Lower leg skin (tissue), 4 donors: ENCODE measurements at regions not wholly inside any gene's neighbourhood (a gene's known extent, or its start where the extent isn't known, plus 50 kb on each side); places are given as distances from the start of the nearest gene placed in this dataset.

ENCODE experiments used
- DNase-seq, 2 donors: peaks; one replicate each; pipeline ENCODE4 v3.0.0-alpha.2; 2019; ENCODE audit warnings: low spot score in 2 of 2
- H3K4me3 ChIP-seq: fragments of 200-600 bp; sonication (generic); 2 replicates; pipeline ENCODE4 v1.5.1; 2017; ENCODE audit warnings: mild to moderate bottlenecking, low read depth; ENCODE audit not compliant: poor library complexity, severe bottlenecking
- POLR2A ChIP-seq, 2 donors: fragments of 450-650 bp; IDR thresholded peaks; one replicate each; pipeline ENCODE4 v1.6.1; 2016 to 2017; ENCODE audit warnings: antibody characterized with exemption in 2 of 2, mild to moderate bottlenecking in 1 of 2, moderate library complexity in 1 of 2
- WGBS, 2 donors: methylation state at CpG; one replicate each; pipeline ENCODE4 v1.1.5; 2018; 5-methylcytosine and 5-hydroxymethylcytosine counted together
- intact Hi-C: fragments of 100-400 bp; cut with DNase I; formaldehyde crosslinking; loops from one replicate; pipeline ENCODE4 v1.15.0; 2023; ENCODE audit warnings: low total_unique reads
- TF ChIP-seq, protein P1 (sequence below), 3 donors: fragments of 450-650 bp; IDR thresholded peaks; one replicate each; pipeline ENCODE4 v1.5.1; 2016; ENCODE audit warnings: antibody characterized with exemption in 3 of 3, mild to moderate bottlenecking in 3 of 3, moderate library complexity in 2 of 3

DNA sequence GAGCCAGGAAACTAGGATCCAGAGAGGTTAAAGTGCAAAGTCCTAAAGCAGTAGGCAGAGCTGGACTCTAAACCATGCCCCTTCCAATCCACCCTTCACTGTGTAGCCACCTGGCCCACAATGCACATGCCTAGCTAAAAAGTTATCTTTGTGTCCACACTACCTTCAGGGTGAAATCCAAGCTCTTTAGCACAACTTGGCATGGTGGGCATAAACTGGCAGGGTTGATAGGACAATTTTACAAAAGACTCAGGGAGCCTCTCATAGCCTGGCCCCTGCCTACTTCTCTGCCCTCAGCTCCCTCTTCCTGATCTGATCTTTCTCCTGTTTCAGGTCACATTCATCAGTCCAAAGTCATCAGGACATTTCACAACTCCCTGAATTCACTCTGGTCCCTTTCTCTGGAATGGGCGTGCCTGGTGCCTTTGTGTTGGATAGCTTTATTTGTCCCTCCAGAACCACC lies 513.9 kb downstream of the OMA1 start:
- no peak for DNase-seq
- no peak overlapping the region for H3K4me3 ChIP-seq
- intact Hi-C loops, result no loop called here
- TF ChIP-seq, protein P1, sequence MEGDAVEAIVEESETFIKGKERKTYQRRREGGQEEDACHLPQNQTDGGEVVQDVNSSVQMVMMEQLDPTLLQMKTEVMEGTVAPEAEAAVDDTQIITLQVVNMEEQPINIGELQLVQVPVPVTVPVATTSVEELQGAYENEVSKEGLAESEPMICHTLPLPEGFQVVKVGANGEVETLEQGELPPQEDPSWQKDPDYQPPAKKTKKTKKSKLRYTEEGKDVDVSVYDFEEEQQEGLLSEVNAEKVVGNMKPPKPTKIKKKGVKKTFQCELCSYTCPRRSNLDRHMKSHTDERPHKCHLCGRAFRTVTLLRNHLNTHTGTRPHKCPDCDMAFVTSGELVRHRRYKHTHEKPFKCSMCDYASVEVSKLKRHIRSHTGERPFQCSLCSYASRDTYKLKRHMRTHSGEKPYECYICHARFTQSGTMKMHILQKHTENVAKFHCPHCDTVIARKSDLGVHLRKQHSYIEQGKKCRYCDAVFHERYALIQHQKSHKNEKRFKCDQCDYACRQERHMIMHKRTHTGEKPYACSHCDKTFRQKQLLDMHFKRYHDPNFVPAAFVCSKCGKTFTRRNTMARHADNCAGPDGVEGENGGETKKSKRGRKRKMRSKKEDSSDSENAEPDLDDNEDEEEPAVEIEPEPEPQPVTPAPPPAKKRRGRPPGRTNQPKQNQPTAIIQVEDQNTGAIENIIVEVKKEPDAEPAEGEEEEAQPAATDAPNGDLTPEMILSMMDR (IDR thresholded peaks at IDR 0.05), result no peak
- TF ChIP-seq POLR2A (IDR thresholded peaks at IDR 0.05), result no peak
- 90 to 96% methylated on average over 1 of the region's 1 CpG for WGBS, 2 donors

DNA sequence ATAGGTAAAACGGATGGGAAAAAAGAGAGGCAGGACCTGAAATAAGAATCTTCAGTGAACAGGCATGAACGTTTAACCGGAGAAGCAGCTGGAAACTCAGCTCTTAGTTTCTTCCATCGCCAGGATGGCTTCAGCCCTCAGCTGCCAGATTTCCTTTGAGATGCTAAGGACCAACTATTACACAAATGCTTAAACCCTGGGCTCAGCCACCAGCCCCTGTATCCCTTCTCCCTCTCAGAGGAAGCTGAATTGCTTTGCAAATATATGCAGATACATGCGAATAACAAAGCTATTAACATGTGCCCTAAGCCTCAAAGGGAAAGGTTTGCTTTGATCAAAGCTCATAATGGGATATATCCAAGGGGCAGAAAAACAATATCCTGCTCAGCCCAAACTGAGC lies 515.1 kb downstream of the OMA1 start:
- 35 to 40% methylated on average over 5 of the region's 5 CpGs for WGBS, 2 donors
- intact Hi-C loops, result no loop called here
- no peak for TF ChIP-seq POLR2A (IDR thresholded peaks at IDR 0.05)
- TF ChIP-seq, protein P1 (IDR thresholded peaks at IDR 0.05), result no peak
- DNase-seq, result no peak
- no peak overlapping the region for H3K4me3 ChIP-seq

DNA sequence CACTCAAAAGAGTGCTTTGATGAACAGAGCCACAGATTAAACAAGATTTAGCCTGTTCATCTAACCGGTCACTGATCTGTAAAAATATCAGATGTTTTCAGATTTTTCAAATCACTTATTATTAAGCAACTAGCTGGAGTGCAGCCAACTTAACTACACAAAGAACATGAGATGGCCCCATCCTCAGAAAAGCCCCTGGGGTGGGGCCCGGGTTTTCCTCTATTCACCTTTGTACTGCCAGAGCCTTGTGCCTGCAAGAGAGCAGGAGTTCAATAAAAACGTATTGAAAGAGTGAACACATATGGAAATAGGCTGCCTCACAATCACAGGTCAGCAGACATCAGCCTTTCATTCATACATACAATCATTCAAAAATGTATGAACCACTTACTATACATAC lies 516.1 kb downstream of the OMA1 start:
- no peak overlapping the region for H3K4me3 ChIP-seq
- intact Hi-C loops, result no loop called here
- 45 to 59% methylated on average over 3 of the region's 3 CpGs for WGBS, 2 donors
- TF ChIP-seq, protein P1 (IDR thresholded peaks at IDR 0.05), result no peak
- TF ChIP-seq POLR2A (IDR thresholded peaks at IDR 0.05), result no peak
- DNase-seq, result no peak

DNA sequence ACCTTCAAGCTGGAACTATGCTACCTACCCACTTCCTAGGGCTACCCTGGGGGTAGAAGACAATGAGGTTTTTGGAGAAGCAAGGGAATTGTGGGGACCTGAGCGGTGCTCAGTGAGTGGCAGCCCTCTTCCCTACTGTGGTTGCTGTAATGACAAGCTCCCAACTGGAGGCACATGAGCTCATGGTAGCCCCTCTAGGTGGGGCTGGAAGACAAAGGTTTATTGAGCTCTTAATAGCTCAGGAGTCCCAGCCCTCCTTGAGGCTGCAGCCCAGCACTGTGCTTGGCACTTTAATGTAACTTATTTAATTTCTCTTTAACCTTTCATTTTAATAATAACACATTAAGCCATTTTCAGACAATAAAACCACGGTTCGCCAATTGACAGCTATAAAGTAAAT lies 528.9 kb downstream of the OMA1 start:
- no peak overlapping the region for H3K4me3 ChIP-seq
- intact Hi-C loops, result no loop called here
- TF ChIP-seq POLR2A (IDR thresholded peaks at IDR 0.05), result no peak
- TF ChIP-seq, protein P1 (IDR thresholded peaks at IDR 0.05), result no peak
- DNase-seq, result no peak
- 90% methylated on average over 3 of the region's 3 CpGs for WGBS, 2 donors

DNA sequence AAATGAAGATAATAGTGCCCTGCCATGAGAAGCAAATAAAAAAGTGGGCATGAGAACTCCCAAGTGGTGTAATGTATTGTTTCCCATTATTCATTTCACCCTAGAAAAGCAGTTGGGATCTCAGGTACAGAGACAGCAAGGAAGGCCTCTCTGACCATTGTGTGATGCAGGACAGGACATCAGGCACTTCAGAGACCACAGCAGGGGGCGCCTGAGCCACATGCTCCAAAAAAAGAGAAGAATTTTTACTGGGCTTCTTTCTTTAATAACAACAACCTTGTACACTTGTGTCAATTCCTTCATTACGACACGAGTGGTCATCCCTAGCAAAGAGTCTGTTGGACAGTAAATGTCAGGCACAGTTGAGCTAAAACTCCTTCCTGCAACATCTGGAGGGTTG lies 533.3 kb downstream of the OMA1 start:
- intact Hi-C loops, result no loop called here
- H3K4me3 ChIP-seq, result no peak overlapping the region
- TF ChIP-seq, protein P1 (IDR thresholded peaks at IDR 0.05), result no peak
- TF ChIP-seq POLR2A (IDR thresholded peaks at IDR 0.05), result no peak
- 71 to 82% methylated on average over 3 of the region's 3 CpGs for WGBS, 2 donors
- DNase-seq, result no peak

DNA sequence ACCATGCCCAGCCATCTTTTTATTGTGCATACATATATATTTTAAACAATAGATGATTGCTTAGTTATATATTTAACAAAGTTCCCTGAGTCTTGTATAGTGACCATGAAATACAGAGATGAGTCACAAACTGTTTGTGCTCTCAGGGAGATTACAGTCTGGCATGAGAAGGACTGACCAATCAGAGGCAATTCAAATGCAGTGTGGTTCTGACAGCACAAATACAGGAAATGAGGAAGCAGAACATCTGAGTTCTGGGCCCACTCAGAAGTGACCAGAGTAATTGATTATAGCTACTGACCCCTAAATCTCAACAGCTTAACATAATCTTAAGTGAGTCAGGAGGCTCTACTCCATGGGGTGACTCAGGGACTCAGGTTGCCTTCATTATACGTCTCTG lies 534.5 kb downstream of the OMA1 start:
- no peak for TF ChIP-seq POLR2A (IDR thresholded peaks at IDR 0.05)
- TF ChIP-seq, protein P1 (IDR thresholded peaks at IDR 0.05), result no peak
- WGBS, 2 donors, result 81 to 89% methylated on average over 1 of the region's 1 CpG
- no peak for DNase-seq
- H3K4me3 ChIP-seq, result no peak overlapping the region
- intact Hi-C loops, result no loop called here
